ENCODE measurements at regions not wholly inside any gene's neighbourhood (a gene's known extent, or its start where the extent isn't known, plus 50 kb on each side); places are given as distances from the start of the nearest gene placed in this dataset.
"Not testable (repeated sequence)": the region's sequence is repeated elsewhere in the genome, so short reads cannot be mapped to it uniquely, and the experiment has no call there.

GRCh38 chr12:33514893-33515292 lies 75.3 kb upstream of the SYT10 start:
- H3K4me1 ChIP-seq = no peaks in the 10 kb centered on the region
- 89 to 92% methylated on average over 2 of the region's 2 CpGs for WGBS, 2 donors

GRCh38 chr12:33519566-33519965 lies 79.9 kb upstream of the SYT10 start:
- Histone ChIP-seq H3K4me3 (no peak overlapping the region), H3K9me3 (no peaks in the 10 kb centered on the region), H3K27ac (no peak overlapping the region), H3K36me3 (no peaks in the 10 kb centered on the region), H3K27me3 (no peaks in the 10 kb centered on the region), H3K4me1 (no peaks in the 10 kb centered on the region)
- TF ChIP-seq POLR2A (IDR thresholded peaks at IDR 0.05) = no peak
- TF ChIP-seq EP300 (IDR thresholded peaks at IDR 0.05) = no peak
- no peak for TF ChIP-seq CTCF (IDR thresholded peaks at IDR 0.05)
- no peak for DNase-seq (ENCODE audit: low spot score in 2 of 2)

More at GRCh38 chr12:33514893-33515292, 75.3 kb upstream of the SYT10 start:
- H3K36me3 ChIP-seq = no peaks in the 10 kb centered on the region
- no peaks in the 10 kb centered on the region for H3K27me3 ChIP-seq
- no peak for TF ChIP-seq POLR2A (IDR thresholded peaks at IDR 0.05)
- TF ChIP-seq CTCF (IDR thresholded peaks at IDR 0.05) = no peak
- TF ChIP-seq EP300 (IDR thresholded peaks at IDR 0.05) = no peak
- no peak overlapping the region for H3K27ac ChIP-seq
- no peak for DNase-seq (ENCODE audit: low spot score in 2 of 2)
- H3K9me3 ChIP-seq = no peaks in the 10 kb centered on the region
- H3K4me3 ChIP-seq = no peak overlapping the region

GRCh38 chr12:33520505-33521302 lies 81.1 kb upstream of the SYT10 start:
- not testable (repeated sequence) for H3K27ac ChIP-seq; H3K4me3 ChIP-seq; H3K27me3 ChIP-seq; DNase-seq (ENCODE audit: low spot score in 2 of 2); H3K4me1 ChIP-seq; H3K36me3 ChIP-seq; H3K9me3 ChIP-seq
- WGBS, 2 donors = 68 to 84% methylated on average over 11 of the region's 12 CpGs

GRCh38 chr12:33529031-33529430 lies 89.4 kb upstream of the SYT10 start:
- WGBS, 2 donors = 60 to 62% methylated on average over 2 of the region's 2 CpGs
- peak overlapping the region in 1 of 4 donors; percentile 52 for H3K27ac ChIP-seq
- no peak for TF ChIP-seq EP300 (IDR thresholded peaks at IDR 0.05)
- TF ChIP-seq POLR2A (IDR thresholded peaks at IDR 0.05) = no peak
- no peak for TF ChIP-seq CTCF (IDR thresholded peaks at IDR 0.05)
- no peaks in the 10 kb centered on the region for H3K27me3 ChIP-seq
- H3K36me3 ChIP-seq = no peaks in the 10 kb centered on the region
- H3K9me3 ChIP-seq = peaks cover 0 to 11% (median 0%) of the 10 kb centered on the region in 4 donors
- no peak for DNase-seq (ENCODE audit: low spot score in 2 of 2)
- H3K4me1 ChIP-seq = no peaks in the 10 kb centered on the region
- H3K4me3 ChIP-seq = no peak overlapping the region

- DNase-seq (ENCODE audit: low spot score in 2 of 2) = no peak
- H3K4me1 ChIP-seq = no peaks in the 10 kb centered on the region
- 43 to 59% methylated on average over 1 of the region's 1 CpG for WGBS, 2 donors
- no peak overlapping the region for H3K4me3 ChIP-seq
- TF ChIP-seq CTCF (IDR thresholded peaks at IDR 0.05) = no peak
- no peak for TF ChIP-seq EP300 (IDR thresholded peaks at IDR 0.05)
- no peak for TF ChIP-seq POLR2A (IDR thresholded peaks at IDR 0.05)
- peak overlapping the region in 1 of 4 donors; percentile 52 for H3K27ac ChIP-seq
- no peaks in the 10 kb centered on the region for H3K27me3 ChIP-seq
- H3K36me3 ChIP-seq = no peaks in the 10 kb centered on the region
- H3K9me3 ChIP-seq = peaks cover 0 to 11% (median 0%) of the 10 kb centered on the region in 4 donors
These were observed 90.2 kb upstream of the SYT10 start for GRCh38 chr12:33529810-33530209.
